ENCODE measurements at regions not wholly inside any gene's neighbourhood (a gene's known extent, or its start where the extent isn't known, plus 50 kb on each side); places are given as distances from the start of the nearest gene placed in this dataset.

GRCh38 chr15:93816815-93817214, 414.5 kb upstream of the MCTP2 start:
- Histone ChIP-seq H3K9ac (ENCODE audit: low read depth in 2 of 2, low read length in 2 of 2) (no peak overlapping the region), H3K4me1 (no peaks in the 10 kb centered on the region), H3K27me3 (no peaks in the 10 kb centered on the region), H3K36me3 (no peaks in the 10 kb centered on the region), H3K9me3 (no peaks in the 10 kb centered on the region), H3K27ac (no peak overlapping the region), H3K4me3 (no peak overlapping the region)
- TF ChIP-seq CTCF (IDR thresholded peaks at IDR 0.05), result no peak
- intact Hi-C loops (cut with DNase I), result no loop called here
- DNase-seq, result no peak

DNA sequence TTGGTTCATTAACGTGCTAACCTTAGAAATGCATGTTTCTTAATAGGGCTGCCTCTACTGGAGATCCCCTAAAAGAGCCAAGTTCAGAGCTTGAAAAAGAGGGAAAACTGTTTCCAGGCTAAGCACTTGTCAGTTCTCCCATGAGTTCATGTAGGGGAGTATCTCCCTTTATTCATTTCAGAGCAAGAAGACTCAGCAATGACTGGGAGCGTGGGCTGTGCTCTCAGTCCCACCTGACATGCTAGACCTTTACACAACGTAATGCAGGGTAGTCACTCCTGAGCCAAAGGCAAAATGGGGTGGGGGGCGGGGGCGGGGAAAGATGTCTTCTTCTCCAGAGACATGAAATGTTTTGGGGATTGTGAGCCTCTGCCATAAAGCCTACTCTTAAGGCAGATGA, 420.1 kb upstream of the MCTP2 start:
- no peaks in the 10 kb centered on the region for H3K36me3 ChIP-seq
- DNase-seq, result no peak
- intact Hi-C loops (cut with DNase I), result no loop called here

DNA sequence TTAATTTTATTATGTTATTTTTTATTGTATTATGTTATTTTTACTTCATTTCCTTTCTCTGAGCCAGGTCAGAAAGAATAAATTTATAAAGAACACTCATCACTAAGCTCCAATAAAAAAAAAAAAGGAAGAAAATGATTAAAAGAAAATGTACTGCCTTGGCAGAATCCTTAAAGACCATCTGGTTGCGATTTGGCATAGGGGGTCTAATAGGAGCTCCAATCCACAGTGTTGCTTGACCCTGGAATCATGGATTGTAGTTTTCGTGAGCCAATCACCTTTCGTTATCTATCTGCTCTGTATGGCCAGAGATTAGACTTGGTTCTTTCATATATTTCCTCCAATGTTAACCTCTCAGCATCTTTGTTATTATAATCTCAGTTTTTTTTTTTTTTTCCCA, 421.8 kb upstream of the MCTP2 start:
- Histone ChIP-seq H3K9ac (ENCODE audit: low read depth in 2 of 2, low read length in 2 of 2) (no peak overlapping the region), H3K9me3 (no peaks in the 10 kb centered on the region), H3K27me3 (no peaks in the 10 kb centered on the region), H3K4me1 (no peaks in the 10 kb centered on the region), H3K4me3 (no peak overlapping the region), H3K27ac (no peak overlapping the region), H3K36me3 (no peaks in the 10 kb centered on the region)
- TF ChIP-seq CTCF (IDR thresholded peaks at IDR 0.05), result no peak
- DNase-seq, result no peak
- intact Hi-C loops (cut with DNase I), result no loop called here

More for the DNA sequence above, 420.1 kb upstream of the MCTP2 start:
- H3K4me1 ChIP-seq, result no peaks in the 10 kb centered on the region
- H3K4me3 ChIP-seq, result no peak overlapping the region
- H3K27ac ChIP-seq, result no peak overlapping the region
- no peaks in the 10 kb centered on the region for H3K9me3 ChIP-seq
- H3K27me3 ChIP-seq, result no peaks in the 10 kb centered on the region
- TF ChIP-seq CTCF (IDR thresholded peaks at IDR 0.05), result no peak
- no peak overlapping the region for H3K9ac ChIP-seq (ENCODE audit: low read depth in 2 of 2, low read length in 2 of 2)

DNA sequence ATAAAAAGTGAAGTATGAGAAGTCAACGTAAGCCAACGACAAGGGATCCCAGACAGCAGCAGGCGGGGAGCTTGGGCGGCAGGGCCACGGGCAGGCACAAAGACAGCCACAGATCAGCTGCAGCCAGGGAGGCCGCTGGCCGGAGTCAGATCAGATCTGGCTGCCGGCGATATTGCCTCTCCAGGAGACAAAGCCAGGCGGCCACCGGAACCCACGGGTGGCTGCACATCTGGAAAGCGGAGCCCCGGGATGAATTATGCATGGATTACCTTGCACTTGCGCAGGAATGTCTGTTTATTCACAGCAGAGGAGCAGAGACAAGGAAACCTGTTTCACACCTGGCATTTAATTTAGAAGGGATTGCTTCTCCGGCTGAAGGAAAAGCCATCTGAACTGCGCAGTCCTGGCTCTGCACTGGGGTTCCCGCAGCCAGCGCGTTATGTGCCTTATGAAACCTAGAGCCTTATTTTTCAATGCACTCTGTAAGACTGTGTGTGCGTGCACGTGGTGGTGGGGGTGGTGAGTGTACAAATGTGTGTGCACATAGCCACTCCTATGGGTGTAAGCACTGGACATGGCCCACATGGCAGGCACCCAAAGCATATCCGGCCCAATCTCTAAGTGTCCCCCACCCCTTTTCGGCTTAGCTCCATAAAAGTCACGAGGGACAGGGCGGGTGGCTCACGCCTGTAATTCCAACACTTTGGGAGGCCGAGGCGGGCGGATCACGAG, 427.8 kb upstream of the MCTP2 start:
- TF ChIP-seq CTCF (IDR thresholded peaks at IDR 0.05), result no peak
- DNase-seq, result no peak
- intact Hi-C loops (cut with DNase I), result no loop called here
- no peaks in the 10 kb centered on the region for H3K27me3 ChIP-seq
- no peaks in the 10 kb centered on the region for H3K4me1 ChIP-seq
- H3K27ac ChIP-seq, result no peak overlapping the region
- no peaks in the 10 kb centered on the region for H3K36me3 ChIP-seq
- H3K9me3 ChIP-seq, result no peaks in the 10 kb centered on the region
- H3K4me3 ChIP-seq, result no peak overlapping the region
- H3K9ac ChIP-seq (ENCODE audit: low read depth in 2 of 2, low read length in 2 of 2), result no peak overlapping the region

GRCh38 chr15:93801206-93801605, 430.2 kb upstream of the MCTP2 start:
- Histone ChIP-seq H3K4me1 (no peaks in the 10 kb centered on the region), H3K27me3 (no peaks in the 10 kb centered on the region), H3K9ac (ENCODE audit: low read depth in 2 of 2, low read length in 2 of 2) (no peak overlapping the region), H3K27ac (no peak overlapping the region), H3K9me3 (no peaks in the 10 kb centered on the region), H3K36me3 (no peaks in the 10 kb centered on the region), H3K4me3 (no peak overlapping the region)
- DNase-seq, result no peak
- no peak for TF ChIP-seq CTCF (IDR thresholded peaks at IDR 0.05)
- intact Hi-C loops (cut with DNase I), result no loop called here
